GM23338 (cell line): ENCODE measurements at regions not wholly inside any gene's neighbourhood (a gene's known extent, or its start where the extent isn't known, plus 50 kb on each side); places are given as distances from the start of the nearest gene placed in this dataset.

Source experiments
- ATAC-seq: fragments of 200-7000 bp; cut with Tn5 transposase; 3 replicates; pipeline ENCODE4 v1.9.1; 2020
- DNase-seq: peaks from one replicate; pipeline ENCODE4 v3.0.0-alpha.2; 2015; ENCODE audit warnings: low spot score
- H2AFZ ChIP-seq: fragments of 200-600 bp; sonication (generic); 2 replicates; pipeline ENCODE4 v1.8.0; 2016; ENCODE audit warnings: antibody characterized with exemption, mild to moderate bottlenecking, moderate library complexity
- H3F3A ChIP-seq: fragments of 200-600 bp; sonication (generic); replicated peaks from 2 replicates; pipeline ENCODE4 v1.8.0; 2017; ENCODE audit warnings: antibody characterized with exemption, mixed run types, low read depth
- H3K27ac ChIP-seq: fragments of 200-600 bp; sonication (generic); 2 replicates; pipeline ENCODE4 v1.6.1; 2016; ENCODE audit warnings: low read depth
- H3K27me3 ChIP-seq: fragments of 200-600 bp; sonication (generic); 2 replicates; pipeline ENCODE4 v1.8.0; 2016; ENCODE audit warnings: mild to moderate bottlenecking, mixed run types, moderate library complexity; ENCODE audit not compliant: insufficient read depth
- H3K36me3 ChIP-seq: fragments of 200-600 bp; sonication (generic); 2 replicates; pipeline ENCODE4 v1.8.0; 2016; ENCODE audit warnings: mild to moderate bottlenecking; ENCODE audit not compliant: insufficient read depth
- H3K4me1 ChIP-seq: fragments of 200-600 bp; sonication (generic); 2 replicates; pipeline ENCODE4 v1.8.0; 2016; ENCODE audit warnings: mild to moderate bottlenecking, moderate library complexity; ENCODE audit not compliant: insufficient read depth
- H3K4me2 ChIP-seq: fragments of 200-600 bp; sonication (generic); 2 replicates; pipeline ENCODE4 v1.7.1; 2017; ENCODE audit warnings: mixed run types
- H3K4me3 ChIP-seq: fragments of 200-600 bp; sonication (generic); 2 replicates; pipeline ENCODE4 v1.6.1; 2016; ENCODE audit warnings: mixed run types
- H3K79me2 ChIP-seq: fragments of 200-600 bp; sonication (generic); replicated peaks from 2 replicates; pipeline ENCODE4 v1.8.0; 2017; ENCODE audit warnings: mild to moderate bottlenecking; ENCODE audit not compliant: insufficient read depth
- H3K9me2 ChIP-seq: fragments of 200-600 bp; sonication (generic); 2 replicates; pipeline ENCODE4 v1.8.0; 2017; ENCODE audit not compliant: insufficient read depth
- H4K20me1 ChIP-seq: fragments of 200-600 bp; sonication (generic); replicated peaks from 2 replicates; pipeline ENCODE4 v1.8.0; 2017; ENCODE audit warnings: mild to moderate bottlenecking; ENCODE audit not compliant: insufficient read depth
- H3K27ac Mint-ChIP-seq: 2 replicates; pipeline ENCODE4 v1.8.0; 2020; ENCODE audit warnings: inconsistent platforms, mild to moderate bottlenecking, moderate library complexity, mixed read lengths
- H3K27me3 Mint-ChIP-seq: 3 replicates; pipeline ENCODE4 v1.8.0; 2022; ENCODE audit warnings: low read depth, mild to moderate bottlenecking, moderate library complexity, mixed read lengths, inconsistent platforms; ENCODE audit not compliant: insufficient read depth, poor library complexity
- H3K36me3 Mint-ChIP-seq: 3 replicates; pipeline ENCODE4 v1.8.0; 2021; ENCODE audit warnings: low read depth, mild to moderate bottlenecking, inconsistent platforms, moderate library complexity, mixed read lengths
- H3K4me1 Mint-ChIP-seq: 3 replicates; pipeline ENCODE4 v1.8.0; 2020; ENCODE audit warnings: mild to moderate bottlenecking, inconsistent platforms, mixed read lengths
- H3K4me3 Mint-ChIP-seq: 3 replicates; pipeline ENCODE4 v1.8.0; 2021; ENCODE audit warnings: moderate library complexity, mild to moderate bottlenecking, inconsistent platforms, mixed read lengths
- H3K9me3 Mint-ChIP-seq: 3 replicates; pipeline ENCODE4 v1.8.0; 2020; ENCODE audit warnings: moderate library complexity, mild to moderate bottlenecking, inconsistent platforms, mixed read lengths
- CREB1 ChIP-seq: fragments of 250-450 bp; sonication (Bioruptor Pico); IDR thresholded peaks from 2 replicates; pipeline ENCODE4 v1.5.0; 2020; ENCODE audit warnings: low read depth, mild to moderate bottlenecking, moderate library complexity
- EZH2 ChIP-seq: fragments of 200-600 bp; sonication (generic); IDR thresholded peaks from one replicate; pipeline ENCODE4 v1.8.0; 2017; ENCODE audit warnings: antibody characterized with exemption, mild to moderate bottlenecking, low read depth; ENCODE audit not compliant: unreplicated experiment
- JUNB ChIP-seq: IDR thresholded peaks from one replicate; pipeline ENCODE4 v1.6.1; 2016; ENCODE audit warnings: antibody characterized with exemption; ENCODE audit not compliant: unreplicated experiment
- NANOG ChIP-seq: IDR thresholded peaks from 2 replicates; pipeline ENCODE4 v1.6.1; 2016; ENCODE audit warnings: antibody characterized with exemption, borderline replicate concordance
- STAT1 ChIP-seq: IDR thresholded peaks from one replicate; pipeline ENCODE4 v1.6.1; 2016; ENCODE audit warnings: antibody characterized with exemption; ENCODE audit not compliant: unreplicated experiment
- ZNF331 ChIP-seq: fragments of 250-450 bp; sonication (Bioruptor Pico); IDR thresholded peaks from 2 replicates; pipeline ENCODE4 v1.5.0; 2020; ENCODE audit warnings: low read depth, mild to moderate bottlenecking, moderate library complexity
- TF ChIP-seq, protein P1 (sequence below): IDR thresholded peaks from one replicate; pipeline ENCODE4 v1.6.1; 2018; ENCODE audit warnings: antibody characterized with exemption; ENCODE audit not compliant: unreplicated experiment
- TF ChIP-seq, protein P2 (sequence below): fragments of 250-450 bp; sonication (Bioruptor Pico); IDR thresholded peaks from 2 replicates; pipeline ENCODE4 v1.5.0; 2020; ENCODE audit warnings: mild to moderate bottlenecking, moderate library complexity

DNA sequence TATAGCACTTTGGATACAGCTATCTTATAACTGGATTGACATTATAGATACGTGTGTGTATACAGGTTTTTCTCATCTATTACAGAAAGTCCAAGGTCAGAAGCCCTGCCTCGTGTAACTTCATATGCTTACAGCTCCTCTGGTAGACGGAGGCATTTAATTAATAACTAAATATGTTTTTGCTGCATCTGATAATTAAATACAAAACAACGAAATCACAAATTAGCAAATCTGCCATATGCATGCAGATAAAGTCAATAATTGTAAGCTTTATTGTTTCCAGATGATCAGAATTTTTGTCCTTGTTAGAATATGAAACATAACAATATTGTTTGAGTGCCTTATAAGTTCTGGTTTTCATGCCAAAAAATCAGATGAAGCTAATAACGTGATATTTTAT is 717.7 kb downstream of the LIG4 start:
- TF ChIP-seq ZNF331 (CRISPR knock-in tag) (no peak), CREB1 (CRISPR knock-in tag) (no peak), JUNB (no peak), EZH2 (no peak), NANOG (no peak)
- TF ChIP-seq, protein P1, sequence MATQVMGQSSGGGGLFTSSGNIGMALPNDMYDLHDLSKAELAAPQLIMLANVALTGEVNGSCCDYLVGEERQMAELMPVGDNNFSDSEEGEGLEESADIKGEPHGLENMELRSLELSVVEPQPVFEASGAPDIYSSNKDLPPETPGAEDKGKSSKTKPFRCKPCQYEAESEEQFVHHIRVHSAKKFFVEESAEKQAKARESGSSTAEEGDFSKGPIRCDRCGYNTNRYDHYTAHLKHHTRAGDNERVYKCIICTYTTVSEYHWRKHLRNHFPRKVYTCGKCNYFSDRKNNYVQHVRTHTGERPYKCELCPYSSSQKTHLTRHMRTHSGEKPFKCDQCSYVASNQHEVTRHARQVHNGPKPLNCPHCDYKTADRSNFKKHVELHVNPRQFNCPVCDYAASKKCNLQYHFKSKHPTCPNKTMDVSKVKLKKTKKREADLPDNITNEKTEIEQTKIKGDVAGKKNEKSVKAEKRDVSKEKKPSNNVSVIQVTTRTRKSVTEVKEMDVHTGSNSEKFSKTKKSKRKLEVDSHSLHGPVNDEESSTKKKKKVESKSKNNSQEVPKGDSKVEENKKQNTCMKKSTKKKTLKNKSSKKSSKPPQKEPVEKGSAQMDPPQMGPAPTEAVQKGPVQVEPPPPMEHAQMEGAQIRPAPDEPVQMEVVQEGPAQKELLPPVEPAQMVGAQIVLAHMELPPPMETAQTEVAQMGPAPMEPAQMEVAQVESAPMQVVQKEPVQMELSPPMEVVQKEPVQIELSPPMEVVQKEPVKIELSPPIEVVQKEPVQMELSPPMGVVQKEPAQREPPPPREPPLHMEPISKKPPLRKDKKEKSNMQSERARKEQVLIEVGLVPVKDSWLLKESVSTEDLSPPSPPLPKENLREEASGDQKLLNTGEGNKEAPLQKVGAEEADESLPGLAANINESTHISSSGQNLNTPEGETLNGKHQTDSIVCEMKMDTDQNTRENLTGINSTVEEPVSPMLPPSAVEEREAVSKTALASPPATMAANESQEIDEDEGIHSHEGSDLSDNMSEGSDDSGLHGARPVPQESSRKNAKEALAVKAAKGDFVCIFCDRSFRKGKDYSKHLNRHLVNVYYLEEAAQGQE = no peak

GRCh38 chr13:107493266-107493665 is 722.1 kb downstream of the LIG4 start:
- H3K79me2 ChIP-seq = no peaks in the 10 kb centered on the region; the same call in 1 of the 2 replicates
- Mint-ChIP-seq H3K36me3 (peaks cover 2% of the 10 kb centered on the region; the same call in 2 of the 3 replicates), H3K4me1 (no peaks in the 10 kb centered on the region), H3K27ac (no peak overlapping the region), H3K4me3 (no peak overlapping the region), H3K9me3 (peaks cover 13% of the 10 kb centered on the region; the same call in 2 of the 3 replicates), H3K27me3 (no peaks in the 10 kb centered on the region)
- ATAC-seq = no peak
- H3K4me3 ChIP-seq = no peak overlapping the region
- H3F3A ChIP-seq = no peaks in the 10 kb centered on the region
- no peaks in the 10 kb centered on the region for H3K4me1 ChIP-seq
- H3K9me2 ChIP-seq = no peaks in the 10 kb centered on the region
- no peaks in the 10 kb centered on the region for H3K27me3 ChIP-seq
- H3K36me3 ChIP-seq = no peaks in the 10 kb centered on the region
- DNase-seq = no peak
- H3K27ac ChIP-seq = no peak overlapping the region
- H2AFZ ChIP-seq = no peak overlapping the region
- H4K20me1 ChIP-seq = no peaks in the 10 kb centered on the region
- no peak overlapping the region for H3K4me2 ChIP-seq
- TF ChIP-seq CREB1 (CRISPR knock-in tag) (no peak), NANOG (no peak), STAT1 (no peak), ZNF331 (CRISPR knock-in tag) (no peak)
- TF ChIP-seq, protein P2, sequence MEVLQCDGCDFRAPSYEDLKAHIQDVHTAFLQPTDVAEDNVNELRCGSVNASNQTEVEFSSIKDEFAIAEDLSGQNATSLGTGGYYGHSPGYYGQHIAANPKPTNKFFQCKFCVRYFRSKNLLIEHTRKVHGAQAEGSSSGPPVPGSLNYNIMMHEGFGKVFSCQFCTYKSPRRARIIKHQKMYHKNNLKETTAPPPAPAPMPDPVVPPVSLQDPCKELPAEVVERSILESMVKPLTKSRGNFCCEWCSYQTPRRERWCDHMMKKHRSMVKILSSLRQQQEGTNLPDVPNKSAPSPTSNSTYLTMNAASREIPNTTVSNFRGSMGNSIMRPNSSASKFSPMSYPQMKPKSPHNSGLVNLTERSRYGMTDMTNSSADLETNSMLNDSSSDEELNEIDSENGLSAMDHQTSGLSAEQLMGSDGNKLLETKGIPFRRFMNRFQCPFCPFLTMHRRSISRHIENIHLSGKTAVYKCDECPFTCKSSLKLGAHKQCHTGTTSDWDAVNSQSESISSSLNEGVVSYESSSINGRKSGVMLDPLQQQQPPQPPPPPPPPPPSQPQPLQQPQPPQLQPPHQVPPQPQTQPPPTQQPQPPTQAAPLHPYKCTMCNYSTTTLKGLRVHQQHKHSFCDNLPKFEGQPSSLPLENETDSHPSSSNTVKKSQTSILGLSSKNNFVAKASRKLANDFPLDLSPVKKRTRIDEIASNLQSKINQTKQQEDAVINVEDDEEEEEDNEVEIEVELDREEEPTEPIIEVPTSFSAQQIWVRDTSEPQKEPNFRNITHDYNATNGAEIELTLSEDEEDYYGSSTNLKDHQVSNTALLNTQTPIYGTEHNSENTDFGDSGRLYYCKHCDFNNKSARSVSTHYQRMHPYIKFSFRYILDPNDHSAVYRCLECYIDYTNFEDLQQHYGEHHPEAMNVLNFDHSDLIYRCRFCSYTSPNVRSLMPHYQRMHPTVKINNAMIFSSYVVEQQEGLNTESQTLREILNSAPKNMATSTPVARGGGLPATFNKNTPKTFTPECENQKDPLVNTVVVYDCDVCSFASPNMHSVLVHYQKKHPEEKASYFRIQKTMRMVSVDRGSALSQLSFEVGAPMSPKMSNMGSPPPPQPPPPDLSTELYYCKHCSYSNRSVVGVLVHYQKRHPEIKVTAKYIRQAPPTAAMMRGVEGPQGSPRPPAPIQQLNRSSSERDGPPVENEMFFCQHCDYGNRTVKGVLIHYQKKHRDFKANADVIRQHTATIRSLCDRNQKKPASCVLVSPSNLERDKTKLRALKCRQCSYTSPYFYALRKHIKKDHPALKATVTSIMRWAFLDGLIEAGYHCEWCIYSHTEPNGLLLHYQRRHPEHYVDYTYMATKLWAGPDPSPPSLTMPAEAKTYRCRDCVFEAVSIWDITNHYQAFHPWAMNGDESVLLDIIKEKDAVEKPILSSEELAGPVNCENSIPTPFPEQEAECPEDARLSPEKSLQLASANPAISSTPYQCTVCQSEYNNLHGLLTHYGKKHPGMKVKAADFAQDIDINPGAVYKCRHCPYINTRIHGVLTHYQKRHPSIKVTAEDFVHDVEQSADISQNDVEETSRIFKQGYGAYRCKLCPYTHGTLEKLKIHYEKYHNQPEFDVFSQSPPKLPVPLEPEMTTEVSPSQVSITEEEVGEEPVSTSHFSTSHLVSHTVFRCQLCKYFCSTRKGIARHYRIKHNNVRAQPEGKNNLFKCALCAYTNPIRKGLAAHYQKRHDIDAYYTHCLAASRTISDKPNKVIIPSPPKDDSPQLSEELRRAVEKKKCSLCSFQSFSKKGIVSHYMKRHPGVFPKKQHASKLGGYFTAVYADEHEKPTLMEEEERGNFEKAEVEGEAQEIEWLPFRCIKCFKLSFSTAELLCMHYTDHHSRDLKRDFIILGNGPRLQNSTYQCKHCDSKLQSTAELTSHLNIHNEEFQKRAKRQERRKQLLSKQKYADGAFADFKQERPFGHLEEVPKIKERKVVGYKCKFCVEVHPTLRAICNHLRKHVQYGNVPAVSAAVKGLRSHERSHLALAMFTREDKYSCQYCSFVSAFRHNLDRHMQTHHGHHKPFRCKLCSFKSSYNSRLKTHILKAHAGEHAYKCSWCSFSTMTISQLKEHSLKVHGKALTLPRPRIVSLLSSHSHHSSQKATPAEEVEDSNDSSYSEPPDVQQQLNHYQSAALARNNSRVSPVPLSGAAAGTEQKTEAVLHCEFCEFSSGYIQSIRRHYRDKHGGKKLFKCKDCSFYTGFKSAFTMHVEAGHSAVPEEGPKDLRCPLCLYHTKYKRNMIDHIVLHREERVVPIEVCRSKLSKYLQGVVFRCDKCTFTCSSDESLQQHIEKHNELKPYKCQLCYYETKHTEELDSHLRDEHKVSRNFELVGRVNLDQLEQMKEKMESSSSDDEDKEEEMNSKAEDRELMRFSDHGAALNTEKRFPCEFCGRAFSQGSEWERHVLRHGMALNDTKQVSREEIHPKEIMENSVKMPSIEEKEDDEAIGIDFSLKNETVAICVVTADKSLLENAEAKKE = no peak
- TF ChIP-seq, protein P1 = no peak

More for the DNA sequence above, 717.7 kb downstream of the LIG4 start:
- no peaks in the 10 kb centered on the region for H3K36me3 Mint-ChIP-seq
- peaks cover 4% of the 10 kb centered on the region; the same call in 2 of the 3 replicates for H3K4me1 Mint-ChIP-seq
- ATAC-seq = no peak
- H3K4me1 ChIP-seq = no peaks in the 10 kb centered on the region; the same call in 1 of the 2 replicates
- no peaks in the 10 kb centered on the region for H4K20me1 ChIP-seq
- no peak overlapping the region for H2AFZ ChIP-seq
- no peaks in the 10 kb centered on the region for H3K79me2 ChIP-seq
- H3K27me3 Mint-ChIP-seq = no peaks in the 10 kb centered on the region
- no peak overlapping the region for H3K27ac ChIP-seq
- no peak for DNase-seq
- no peaks in the 10 kb centered on the region for H3K36me3 ChIP-seq
- no peak overlapping the region for H3K27ac Mint-ChIP-seq
- no peaks in the 10 kb centered on the region for H3K9me3 Mint-ChIP-seq
- no peak overlapping the region for H3K4me3 Mint-ChIP-seq
- no peak overlapping the region for H3K4me2 ChIP-seq
- no peaks in the 10 kb centered on the region for H3K27me3 ChIP-seq
- H3K4me3 ChIP-seq = no peak overlapping the region
- no peaks in the 10 kb centered on the region for H3F3A ChIP-seq
- H3K9me2 ChIP-seq = no peaks in the 10 kb centered on the region
